SK-N-SH (cell line): ENCODE measurements at regions not wholly inside any gene's neighbourhood (a gene's known extent, or its start where the extent isn't known, plus 50 kb on each side); places are given as distances from the start of the nearest gene placed in this dataset.

Source experiments
- CTCF ChIA-PET: fragments of 300-600, 350-600 bp; formaldehyde crosslinking; extraction: SDS; loops from one replicate; lab custom pipeline; 2021; lab: Yijun Ruan, JAX
- POLR2A ChIA-PET: fragments of 350-600 bp; sonication (Branson Sonifier 250); formaldehyde crosslinking; extraction: SDS; loops from one replicate; lab custom pipeline; 2020; ENCODE audit warnings: antibody characterized with exemption, inconsistent platforms; lab: Yijun Ruan, JAX
- DNase-seq: peaks from one replicate; pipeline ENCODE4 v3.0.0; 2012
- H2AFZ ChIP-seq: fragments of 200-600 bp; sonication (generic); 2 replicates; pipeline ENCODE4 v1.8.1; 2016; ENCODE audit warnings: antibody characterized with exemption, mild to moderate bottlenecking, low read depth
- H3F3A ChIP-seq: fragments of 200-600 bp; sonication (generic); replicated peaks from 2 replicates; pipeline ENCODE3; 2016; ENCODE audit warnings: antibody characterized with exemption, mild to moderate bottlenecking; ENCODE audit not compliant: insufficient read depth
- H3K27ac ChIP-seq, 2 experiments: fragments of 200-500 bp in 1 of 2; fragments of 200-600 bp in 1 of 2; sonication (Bioruptor generic) in 1 of 2; sonication (generic), shearing (Covaris generic) in 1 of 2; 2 replicates each; pipeline versions ENCODE4 v1.5.1 to v1.6.1; 2014 to 2016; ENCODE audit warnings: low read depth in 2 of 2, inconsistent platforms in 1 of 2, low read length in 1 of 2, mild to moderate bottlenecking in 1 of 2, mixed read lengths in 1 of 2
- H3K27me3 ChIP-seq: fragments of 200-600 bp; sonication (generic), shearing (Covaris generic); 2 replicates; pipeline ENCODE4 v1.6.1; 2016; ENCODE audit warnings: mixed run types; ENCODE audit not compliant: insufficient read depth
- H3K36me3 ChIP-seq, 2 experiments: fragments of 200-500 bp in 1 of 2; fragments of 200-600 bp in 1 of 2; sonication (Bioruptor generic) in 1 of 2; sonication (generic) in 1 of 2; replicated peaks in 1 of 2; 2 replicates each; pipeline versions ENCODE3 to v1.5.1; 2014 to 2016; ENCODE audit warnings: low read length in 1 of 2, mild to moderate bottlenecking in 1 of 2; ENCODE audit not compliant: insufficient read depth in 2 of 2, control insufficient read depth in 1 of 2
- H3K4me1 ChIP-seq, 2 experiments: fragments of 200-500 bp in 1 of 2; fragments of 200-600 bp in 1 of 2; sonication (Bioruptor generic) in 1 of 2; sonication (generic), shearing (Covaris generic) in 1 of 2; 2 replicates each; pipeline versions ENCODE4 v1.5.1 to v1.6.1; 2014 to 2016; ENCODE audit warnings: low read depth in 1 of 2, low read length in 1 of 2, mixed run types in 1 of 2; ENCODE audit not compliant: insufficient read depth in 2 of 2, control insufficient read depth in 1 of 2
- H3K4me2 ChIP-seq: fragments of 200-600 bp; sonication (generic), shearing (Covaris generic); 2 replicates; pipeline ENCODE4 v1.6.1; 2017; ENCODE audit warnings: mixed run types
- H3K4me3 ChIP-seq, 2 experiments: fragments of 200-500 bp in 1 of 2; fragments of 200-600 bp in 1 of 2; sonication (Bioruptor generic) in 1 of 2; sonication (generic), shearing (Covaris generic) in 1 of 2; 2 replicates each; pipeline versions ENCODE4 v1.5.1 to v1.8.1; 2014 to 2016; ENCODE audit warnings: low read depth in 2 of 2, inconsistent platforms in 1 of 2, low read length in 1 of 2, mild to moderate bottlenecking in 1 of 2, mixed read lengths in 1 of 2, moderate library complexity in 1 of 2
- H3K79me2 ChIP-seq: fragments of 200-600 bp; sonication (generic); 2 replicates; pipeline ENCODE4 v1.8.1; 2017; ENCODE audit warnings: mild to moderate bottlenecking; ENCODE audit not compliant: insufficient read depth
- H3K9ac ChIP-seq: fragments of 200-600 bp; sonication (generic); 2 replicates; pipeline ENCODE4 v1.6.1; 2017; ENCODE audit warnings: mixed run types
- H3K9me2 ChIP-seq: fragments of 200-600 bp; sonication (generic); 2 replicates; pipeline ENCODE4 v1.6.1; 2017; ENCODE audit warnings: mixed run types
- H3K9me3 ChIP-seq: fragments of 200-600 bp; sonication (generic); 2 replicates; pipeline ENCODE4 v1.6.1; 2017; ENCODE audit warnings: mixed run types, mild to moderate bottlenecking, moderate library complexity
- H4K20me1 ChIP-seq: fragments of 200-600 bp; sonication (generic); 2 replicates; pipeline ENCODE4 v1.6.1; 2017; ENCODE audit warnings: mild to moderate bottlenecking, mixed run types; ENCODE audit not compliant: insufficient read depth
- EP300 ChIP-seq, 2 experiments: IDR thresholded peaks; 2 replicates each; pipeline versions ENCODE4 v1.4.0 to v1.6.1; 2012; ENCODE audit warnings: borderline replicate concordance in 1 of 2, low read depth in 1 of 2, low read length in 1 of 2
- FOSL2 ChIP-seq: IDR thresholded peaks from 2 replicates; pipeline ENCODE4 v1.4.0; 2012; ENCODE audit warnings: low read depth, mild to moderate bottlenecking, moderate library complexity, borderline replicate concordance
- FOXM1 ChIP-seq: IDR thresholded peaks from 2 replicates; pipeline ENCODE4 v1.4.0; 2012; ENCODE audit warnings: low read depth, mild to moderate bottlenecking
- MEF2A ChIP-seq: IDR thresholded peaks from 2 replicates; pipeline ENCODE4 v1.4.0; 2012; ENCODE audit warnings: low read depth, borderline replicate concordance
- NFIC ChIP-seq: IDR thresholded peaks from 2 replicates; pipeline ENCODE4 v1.4.0; 2012; ENCODE audit warnings: borderline replicate concordance
- RAD21 ChIP-seq: IDR thresholded peaks from 2 replicates; pipeline ENCODE4 v1.6.1; 2012; ENCODE audit warnings: mild to moderate bottlenecking, low read length
- RCOR1 ChIP-seq: fragments of 150-350 bp; IDR thresholded peaks from 2 replicates; pipeline ENCODE4 v1.6.1; 2017; ENCODE audit warnings: antibody characterized with exemption, low read length
- RFX5 ChIP-seq: IDR thresholded peaks from 2 replicates; pipeline ENCODE4 v1.6.1; 2012; ENCODE audit warnings: mild to moderate bottlenecking, improper control_type of control experiment, low read length
- SIN3A ChIP-seq: IDR thresholded peaks from 2 replicates; pipeline ENCODE4 v1.6.1; 2012; ENCODE audit warnings: low read depth, mild to moderate bottlenecking, low read length, moderate library complexity, borderline replicate concordance
- TAF1 ChIP-seq: IDR thresholded peaks from 2 replicates; pipeline ENCODE4 v1.6.1; 2012; ENCODE audit warnings: low read depth, mild to moderate bottlenecking, low read length, moderate library complexity, borderline replicate concordance
- TEAD4 ChIP-seq: IDR thresholded peaks from 2 replicates; pipeline ENCODE4 v1.4.0; 2012; ENCODE audit warnings: mild to moderate bottlenecking, borderline replicate concordance; ENCODE audit not compliant: insufficient read depth
- WGBS: methylation state at CpG from one replicate; pipeline ENCODE4 v1.1.6; 2017; ENCODE audit warnings: low lambda C conversion rate; 5-methylcytosine and 5-hydroxymethylcytosine counted together
- TF ChIP-seq, protein P1 (sequence below): fragments of 200-600 bp; sonication (generic); IDR thresholded peaks from 2 replicates; pipeline ENCODE4 v1.6.1; 2017; ENCODE audit warnings: antibody characterized with exemption, mild to moderate bottlenecking, moderate library complexity
- TF ChIP-seq, protein P2 (sequence below): IDR thresholded peaks from 2 replicates; pipeline ENCODE4 v1.6.1; 2012; ENCODE audit warnings: mild to moderate bottlenecking, low read depth, low read length, moderate library complexity
- TF ChIP-seq, protein P3 (sequence below): fragments of 150-350 bp; IDR thresholded peaks from 2 replicates; pipeline ENCODE4 v1.6.1; 2017; ENCODE audit warnings: antibody characterized with exemption, low read length, low read depth, borderline replicate concordance
- TF ChIP-seq, protein P4 (sequence below): IDR thresholded peaks from 2 replicates; pipeline ENCODE4 v1.4.0; 2012; ENCODE audit warnings: low read depth, borderline replicate concordance

DNA sequence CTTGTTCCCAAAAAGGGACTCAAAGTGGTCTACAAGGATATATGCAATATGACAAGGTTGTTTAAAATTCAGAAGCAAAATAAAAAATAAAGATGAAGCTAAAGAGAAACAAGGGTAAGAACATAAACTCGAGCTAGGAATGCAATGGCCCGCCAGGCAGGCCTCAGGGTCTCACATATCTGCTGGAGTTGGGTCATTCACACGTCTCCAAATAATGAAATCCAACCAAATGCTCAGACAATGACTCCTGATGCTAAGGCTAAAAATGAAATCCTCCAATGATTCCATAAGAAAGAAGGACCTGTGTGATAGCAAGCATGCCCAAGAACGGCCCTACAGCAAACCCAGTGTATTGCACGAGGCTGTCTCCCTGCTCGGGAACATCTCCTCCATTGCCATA, 153.3 kb upstream of the ETS2 start:
- ChIA-PET CTCF (no interaction called here), POLR2A (no interaction called here)
- no peak overlapping the region for H3K27ac ChIP-seq
- no peak overlapping the region for H3K9ac ChIP-seq
- no peaks in the 10 kb centered on the region for H3K9me3 ChIP-seq
- DNase-seq = no peak
- 33% methylated on average over 4 of the region's 6 CpGs for WGBS
- no peaks in the 10 kb centered on the region for H3K79me2 ChIP-seq
- H2AFZ ChIP-seq = no peak overlapping the region
- no peaks in the 10 kb centered on the region for H3K36me3 ChIP-seq
- H3K27me3 ChIP-seq = peaks cover 70% of the 10 kb centered on the region
- TF ChIP-seq EP300 (IDR thresholded peaks at IDR 0.05; ENCODE audit: borderline replicate concordance in 1 of 2, low read depth in 1 of 2, low read length in 1 of 2) (no peak), RFX5 (no peak), RCOR1 (no peak), NFIC (no peak), SIN3A (no peak), FOSL2 (no peak), TEAD4 (no peak), FOXM1 (no peak)
- TF ChIP-seq, protein P1, sequence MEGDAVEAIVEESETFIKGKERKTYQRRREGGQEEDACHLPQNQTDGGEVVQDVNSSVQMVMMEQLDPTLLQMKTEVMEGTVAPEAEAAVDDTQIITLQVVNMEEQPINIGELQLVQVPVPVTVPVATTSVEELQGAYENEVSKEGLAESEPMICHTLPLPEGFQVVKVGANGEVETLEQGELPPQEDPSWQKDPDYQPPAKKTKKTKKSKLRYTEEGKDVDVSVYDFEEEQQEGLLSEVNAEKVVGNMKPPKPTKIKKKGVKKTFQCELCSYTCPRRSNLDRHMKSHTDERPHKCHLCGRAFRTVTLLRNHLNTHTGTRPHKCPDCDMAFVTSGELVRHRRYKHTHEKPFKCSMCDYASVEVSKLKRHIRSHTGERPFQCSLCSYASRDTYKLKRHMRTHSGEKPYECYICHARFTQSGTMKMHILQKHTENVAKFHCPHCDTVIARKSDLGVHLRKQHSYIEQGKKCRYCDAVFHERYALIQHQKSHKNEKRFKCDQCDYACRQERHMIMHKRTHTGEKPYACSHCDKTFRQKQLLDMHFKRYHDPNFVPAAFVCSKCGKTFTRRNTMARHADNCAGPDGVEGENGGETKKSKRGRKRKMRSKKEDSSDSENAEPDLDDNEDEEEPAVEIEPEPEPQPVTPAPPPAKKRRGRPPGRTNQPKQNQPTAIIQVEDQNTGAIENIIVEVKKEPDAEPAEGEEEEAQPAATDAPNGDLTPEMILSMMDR = no peak
- TF ChIP-seq, protein P2, sequence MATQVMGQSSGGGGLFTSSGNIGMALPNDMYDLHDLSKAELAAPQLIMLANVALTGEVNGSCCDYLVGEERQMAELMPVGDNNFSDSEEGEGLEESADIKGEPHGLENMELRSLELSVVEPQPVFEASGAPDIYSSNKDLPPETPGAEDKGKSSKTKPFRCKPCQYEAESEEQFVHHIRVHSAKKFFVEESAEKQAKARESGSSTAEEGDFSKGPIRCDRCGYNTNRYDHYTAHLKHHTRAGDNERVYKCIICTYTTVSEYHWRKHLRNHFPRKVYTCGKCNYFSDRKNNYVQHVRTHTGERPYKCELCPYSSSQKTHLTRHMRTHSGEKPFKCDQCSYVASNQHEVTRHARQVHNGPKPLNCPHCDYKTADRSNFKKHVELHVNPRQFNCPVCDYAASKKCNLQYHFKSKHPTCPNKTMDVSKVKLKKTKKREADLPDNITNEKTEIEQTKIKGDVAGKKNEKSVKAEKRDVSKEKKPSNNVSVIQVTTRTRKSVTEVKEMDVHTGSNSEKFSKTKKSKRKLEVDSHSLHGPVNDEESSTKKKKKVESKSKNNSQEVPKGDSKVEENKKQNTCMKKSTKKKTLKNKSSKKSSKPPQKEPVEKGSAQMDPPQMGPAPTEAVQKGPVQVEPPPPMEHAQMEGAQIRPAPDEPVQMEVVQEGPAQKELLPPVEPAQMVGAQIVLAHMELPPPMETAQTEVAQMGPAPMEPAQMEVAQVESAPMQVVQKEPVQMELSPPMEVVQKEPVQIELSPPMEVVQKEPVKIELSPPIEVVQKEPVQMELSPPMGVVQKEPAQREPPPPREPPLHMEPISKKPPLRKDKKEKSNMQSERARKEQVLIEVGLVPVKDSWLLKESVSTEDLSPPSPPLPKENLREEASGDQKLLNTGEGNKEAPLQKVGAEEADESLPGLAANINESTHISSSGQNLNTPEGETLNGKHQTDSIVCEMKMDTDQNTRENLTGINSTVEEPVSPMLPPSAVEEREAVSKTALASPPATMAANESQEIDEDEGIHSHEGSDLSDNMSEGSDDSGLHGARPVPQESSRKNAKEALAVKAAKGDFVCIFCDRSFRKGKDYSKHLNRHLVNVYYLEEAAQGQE = no peak
- TF ChIP-seq, protein P3, sequence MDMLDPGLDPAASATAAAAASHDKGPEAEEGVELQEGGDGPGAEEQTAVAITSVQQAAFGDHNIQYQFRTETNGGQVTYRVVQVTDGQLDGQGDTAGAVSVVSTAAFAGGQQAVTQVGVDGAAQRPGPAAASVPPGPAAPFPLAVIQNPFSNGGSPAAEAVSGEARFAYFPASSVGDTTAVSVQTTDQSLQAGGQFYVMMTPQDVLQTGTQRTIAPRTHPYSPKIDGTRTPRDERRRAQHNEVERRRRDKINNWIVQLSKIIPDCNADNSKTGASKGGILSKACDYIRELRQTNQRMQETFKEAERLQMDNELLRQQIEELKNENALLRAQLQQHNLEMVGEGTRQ = no peak
- H3K4me2 ChIP-seq = no peak overlapping the region
- no peaks in the 10 kb centered on the region for H3F3A ChIP-seq
- no peaks in the 10 kb centered on the region for H4K20me1 ChIP-seq
- H3K4me1 ChIP-seq = no peaks in the 10 kb centered on the region
- H3K9me2 ChIP-seq = no peaks in the 10 kb centered on the region
- H3K4me3 ChIP-seq = no peak overlapping the region

DNA sequence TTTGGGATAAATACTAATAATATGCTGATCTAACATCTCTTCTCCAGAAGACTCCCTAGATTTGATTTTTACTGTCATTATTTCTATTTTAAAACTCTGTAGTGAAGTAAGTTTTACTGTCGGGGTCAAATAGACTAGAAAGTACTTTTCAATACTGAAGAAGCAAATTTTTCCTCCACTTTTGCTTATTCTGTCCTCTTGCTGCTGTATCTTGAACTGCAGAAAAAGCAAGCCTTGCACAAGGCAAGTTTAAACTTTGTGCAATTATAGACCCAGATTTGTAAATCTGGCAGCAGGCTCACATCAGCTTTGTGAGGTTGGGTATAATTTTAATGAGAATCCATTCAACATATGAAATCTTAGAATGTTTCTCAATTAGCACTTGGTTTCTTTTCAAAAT, 151.1 kb upstream of the ETS2 start:
- ChIA-PET POLR2A (no interaction called here), CTCF (no interaction called here)
- H3K4me3 ChIP-seq = no peak overlapping the region
- no peak overlapping the region for H2AFZ ChIP-seq
- WGBS = 43% methylated on average over 1 of the region's 1 CpG
- no peaks in the 10 kb centered on the region for H3K4me1 ChIP-seq
- H3K9me2 ChIP-seq = no peaks in the 10 kb centered on the region
- no peak overlapping the region for H3K27ac ChIP-seq
- H3K9ac ChIP-seq = no peak overlapping the region
- DNase-seq = no peak
- peaks cover 3% of the 10 kb centered on the region for H3F3A ChIP-seq
- H3K79me2 ChIP-seq = no peaks in the 10 kb centered on the region
- H3K4me2 ChIP-seq = no peak overlapping the region
- no peaks in the 10 kb centered on the region for H3K36me3 ChIP-seq
- H3K9me3 ChIP-seq = no peaks in the 10 kb centered on the region
- H4K20me1 ChIP-seq = no peaks in the 10 kb centered on the region
- peaks cover 81% of the 10 kb centered on the region for H3K27me3 ChIP-seq
- TF ChIP-seq, protein P2 = no peak
- TF ChIP-seq MEF2A (no peak), TAF1 (no peak), RAD21 (no peak)
- TF ChIP-seq, protein P4, sequence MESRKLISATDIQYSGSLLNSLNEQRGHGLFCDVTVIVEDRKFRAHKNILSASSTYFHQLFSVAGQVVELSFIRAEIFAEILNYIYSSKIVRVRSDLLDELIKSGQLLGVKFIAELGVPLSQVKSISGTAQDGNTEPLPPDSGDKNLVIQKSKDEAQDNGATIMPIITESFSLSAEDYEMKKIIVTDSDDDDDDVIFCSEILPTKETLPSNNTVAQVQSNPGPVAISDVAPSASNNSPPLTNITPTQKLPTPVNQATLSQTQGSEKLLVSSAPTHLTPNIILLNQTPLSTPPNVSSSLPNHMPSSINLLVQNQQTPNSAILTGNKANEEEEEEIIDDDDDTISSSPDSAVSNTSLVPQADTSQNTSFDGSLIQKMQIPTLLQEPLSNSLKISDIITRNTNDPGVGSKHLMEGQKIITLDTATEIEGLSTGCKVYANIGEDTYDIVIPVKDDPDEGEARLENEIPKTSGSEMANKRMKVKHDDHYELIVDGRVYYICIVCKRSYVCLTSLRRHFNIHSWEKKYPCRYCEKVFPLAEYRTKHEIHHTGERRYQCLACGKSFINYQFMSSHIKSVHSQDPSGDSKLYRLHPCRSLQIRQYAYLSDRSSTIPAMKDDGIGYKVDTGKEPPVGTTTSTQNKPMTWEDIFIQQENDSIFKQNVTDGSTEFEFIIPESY = no peak
